ENCODE measurements at regions not wholly inside any gene's neighbourhood (a gene's known extent, or its start where the extent isn't known, plus 50 kb on each side); places are given as distances from the start of the nearest gene placed in this dataset.
A peak's percentile ranks its signal among the peaks of the same experiment; 100 is the strongest.

- no peak for DNase-seq
- no peak for ATAC-seq
- H3K36me3 ChIP-seq (ENCODE audit: insufficient read depth in 1 of 2, low read depth in 1 of 2): no peaks in the 10 kb centered on the region
- H3K4me3 ChIP-seq: no peak overlapping the region
- TF ChIP-seq CTCF (IDR thresholded peaks at IDR 0.05): no peak
- no peaks in the 10 kb centered on the region for H3K4me1 ChIP-seq
- H3K9me3 ChIP-seq: no peaks in the 10 kb centered on the region
- intact Hi-C loops (cut with DNase I): no loop called here
- 88 to 97% (median 97%) methylated on average over 1 of the region's 1 CpG for WGBS, 3 donors
- no peak overlapping the region for H3K27ac ChIP-seq
- H3K27me3 ChIP-seq (ENCODE audit: insufficient read depth in 3 of 3, low read length in 2 of 3): no peaks in the 10 kb centered on the region
These were observed 406.1 kb downstream of the NR2F1-AS1 start for GRCh38 chr5:93174930-93175329.

- WGBS, 3 donors: 77 to 79% (median 79%) methylated on average over 2 of the region's 2 CpGs
- DNase-seq (no peak), ATAC-seq (no peak)
- TF ChIP-seq CTCF (IDR thresholded peaks at IDR 0.05): no peak
- Histone ChIP-seq H3K27ac (no peak overlapping the region), H3K9me3 (no peaks in the 10 kb centered on the region), H3K36me3 (ENCODE audit: insufficient read depth in 1 of 2, low read depth in 1 of 2) (no peaks in the 10 kb centered on the region), H3K4me3 (no peak overlapping the region), H3K27me3 (ENCODE audit: insufficient read depth in 3 of 3, low read length in 2 of 3) (no peaks in the 10 kb centered on the region), H3K4me1 (peaks cover 11% of the 10 kb centered on the region)
- intact Hi-C loops (cut with DNase I): no loop called here
These were observed 415.5 kb downstream of the NR2F1-AS1 start for GRCh38 chr5:93165559-93165958.

GRCh38 chr5:93164690-93165089, 416.3 kb downstream of the NR2F1-AS1 start:
- no peaks in the 10 kb centered on the region for H3K9me3 ChIP-seq
- 50 to 60% (median 52%) methylated on average over 2 of the region's 2 CpGs for WGBS, 3 donors
- H3K4me1 ChIP-seq: peaks cover 11% of the 10 kb centered on the region
- peak in 3 of 4 donors; percentile 51 to 57 (median 55) for ATAC-seq
- no peak overlapping the region for H3K4me3 ChIP-seq
- no peaks in the 10 kb centered on the region for H3K36me3 ChIP-seq (ENCODE audit: insufficient read depth in 1 of 2, low read depth in 1 of 2)
- no peak for DNase-seq
- no peaks in the 10 kb centered on the region for H3K27me3 ChIP-seq (ENCODE audit: insufficient read depth in 3 of 3, low read length in 2 of 3)
- TF ChIP-seq CTCF (IDR thresholded peaks at IDR 0.05): no peak
- intact Hi-C loops (cut with DNase I): no loop called here
- no peak overlapping the region for H3K27ac ChIP-seq

GRCh38 chr5:93163010-93163663, 417.9 kb downstream of the NR2F1-AS1 start:
- DNase-seq (no peak), ATAC-seq (no peak)
- no peaks in the 10 kb centered on the region for H3K36me3 ChIP-seq (ENCODE audit: insufficient read depth in 1 of 2, low read depth in 1 of 2)
- intact Hi-C loops (cut with DNase I): no loop called here
- no peak overlapping the region for H3K27ac ChIP-seq
- H3K4me1 ChIP-seq: peaks cover 11% of the 10 kb centered on the region
- H3K4me3 ChIP-seq: no peak overlapping the region
- H3K9me3 ChIP-seq: no peaks in the 10 kb centered on the region
- TF ChIP-seq CTCF (IDR thresholded peaks at IDR 0.05): no peak
- no peaks in the 10 kb centered on the region for H3K27me3 ChIP-seq (ENCODE audit: insufficient read depth in 3 of 3, low read length in 2 of 3)
